Keratinocyte (primary cell): ENCODE measurements at regions not wholly inside any gene's neighbourhood (a gene's known extent, or its start where the extent isn't known, plus 50 kb on each side); places are given as distances from the start of the nearest gene placed in this dataset.

ENCODE experiments used
- DNase-seq: peaks from one replicate; pipeline ENCODE4 v3.0.0-alpha.2; 2011; ENCODE audit warnings: low read depth, missing footprints, low spot score
- FAIRE-seq: peaks from 2 replicates; lab custom pipeline; 2011; peaks lifted over from hg19 to GRCh38; lab: Jason Lieb, UNC
- H2AFZ ChIP-seq: 2 replicates; pipeline ENCODE4 v1.6.0; 2012; ENCODE audit warnings: low read length, control low read depth, inconsistent platforms; ENCODE audit not compliant: control insufficient read depth
- H3K27ac ChIP-seq: 2 replicates; pipeline ENCODE4 v1.5.1; 2011; ENCODE audit warnings: low read length; ENCODE audit not compliant: control insufficient read depth, insufficient read depth
- H3K27me3 ChIP-seq: 3 replicates; pipeline ENCODE4 v1.6.0; 2011; ENCODE audit warnings: low read length; ENCODE audit not compliant: control insufficient read depth, insufficient read depth; ENCODE audit errors: extremely low read depth
- H3K36me3 ChIP-seq, 2 experiments: 2 replicates in 1 of 2; 3 replicates in 1 of 2; pipeline ENCODE4 v1.5.1; 2011; ENCODE audit warnings: low read length in 2 of 2, mild to moderate bottlenecking in 1 of 2; ENCODE audit not compliant: control insufficient read depth in 2 of 2, insufficient read depth in 2 of 2; ENCODE audit errors: extremely low read depth in 1 of 2
- H3K4me1 ChIP-seq: 3 replicates; pipeline ENCODE4 v1.5.1; 2011; ENCODE audit warnings: low read length; ENCODE audit not compliant: control insufficient read depth, insufficient read depth; ENCODE audit errors: extremely low read depth
- H3K4me2 ChIP-seq: 3 replicates; pipeline ENCODE4 v1.6.0; 2011; ENCODE audit warnings: low read depth, low read length; ENCODE audit not compliant: control insufficient read depth, insufficient read depth; ENCODE audit errors: extremely low read depth
- H3K4me3 ChIP-seq, 3 experiments: fragments of 200-600 bp in 1 of 3; sonication (generic) in 1 of 3; 2 replicates in 2 of 3; 3 replicates in 1 of 3; pipeline ENCODE4 v1.5.1; 2011 to 2016; ENCODE audit warnings: low read length in 3 of 3, mild to moderate bottlenecking in 3 of 3, control low read depth in 2 of 3, inconsistent platforms in 1 of 3, low read depth in 1 of 3, mixed read lengths in 1 of 3, mixed run types in 1 of 3, moderate library complexity in 1 of 3; ENCODE audit not compliant: control insufficient read depth in 2 of 3, insufficient read depth in 2 of 3; ENCODE audit errors: extremely low read depth in 1 of 3
- H3K79me2 ChIP-seq: 2 replicates; pipeline ENCODE4 v1.6.0; 2012; ENCODE audit warnings: low read length; ENCODE audit not compliant: control insufficient read depth, insufficient read depth
- H3K9ac ChIP-seq: 3 replicates; pipeline ENCODE4 v1.6.0; 2011; ENCODE audit warnings: low read length; ENCODE audit not compliant: control insufficient read depth, insufficient read depth; ENCODE audit errors: extremely low read depth
- H3K9me1 ChIP-seq: 3 replicates; pipeline ENCODE4 v1.6.0; 2011; ENCODE audit warnings: low read length; ENCODE audit not compliant: control insufficient read depth, insufficient read depth; ENCODE audit errors: extremely low read depth
- H3K9me3 ChIP-seq: 2 replicates; pipeline ENCODE4 v1.5.1; 2012; ENCODE audit warnings: low read depth, low read length; ENCODE audit not compliant: control insufficient read depth
- H4K20me1 ChIP-seq: 3 replicates; pipeline ENCODE4 v1.6.0; 2011; ENCODE audit warnings: low read length; ENCODE audit not compliant: control insufficient read depth, insufficient read depth; ENCODE audit errors: extremely low read depth
- EZH2 ChIP-seq: IDR thresholded peaks from one replicate; pipeline ENCODE4 v1.6.1; 2012; ENCODE audit warnings: inconsistent platforms, mild to moderate bottlenecking, low read length, moderate library complexity
- dilution Hi-C: fragments of 300-500 bp; cut with MboI; formaldehyde crosslinking; loops from one replicate; pipeline ENCODE4 v1.7.0; 2020; ENCODE audit warnings: low sequenced_read_pairs; ENCODE audit not compliant: extremely low pct_ligation_motif_present
- TF ChIP-seq, protein P1 (sequence below), 3 experiments: IDR thresholded peaks in 1 of 3; conservative IDR thresholded peaks in 1 of 3; optimal IDR thresholded peaks in 1 of 3; 2 replicates in 2 of 3; 3 replicates in 1 of 3; pipeline versions ENCODE3 to v1.5.1; 2011; ENCODE audit warnings: low read length in 3 of 3, mild to moderate bottlenecking in 3 of 3, moderate library complexity in 2 of 3, control low read depth in 1 of 3, inconsistent platforms in 1 of 3; ENCODE audit not compliant: insufficient read depth in 2 of 3; ENCODE audit errors: extremely low read depth in 1 of 3

DNA sequence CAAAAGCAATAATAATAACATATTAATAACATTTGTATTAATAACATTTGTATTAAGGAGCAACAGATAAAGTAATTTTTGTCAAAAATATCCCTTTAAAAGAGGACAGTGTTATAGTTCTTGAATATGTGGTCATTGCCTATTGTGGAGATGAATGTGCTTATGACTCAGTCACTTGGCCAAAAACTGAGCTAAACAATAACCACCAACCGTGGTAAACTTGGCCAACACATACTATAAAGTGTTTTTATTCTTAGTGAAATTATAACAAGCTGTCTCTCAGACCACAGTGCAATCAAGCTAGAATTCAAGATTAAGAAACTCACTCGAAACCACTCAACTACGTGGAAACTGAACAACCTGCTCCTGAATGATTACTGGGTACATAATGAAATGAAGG lies 159.2 kb upstream of the PLPPR1 start:
- H3K9me1 ChIP-seq = no peaks in the 10 kb centered on the region
- dilution Hi-C loops = no loop called here
- H3K27me3 ChIP-seq = no peaks in the 10 kb centered on the region
- no peaks in the 10 kb centered on the region for H3K79me2 ChIP-seq
- no peak overlapping the region for H3K9ac ChIP-seq
- no peak overlapping the region for H3K4me3 ChIP-seq
- no peaks in the 10 kb centered on the region for H3K36me3 ChIP-seq
- no peaks in the 10 kb centered on the region for H3K9me3 ChIP-seq
- no peaks in the 10 kb centered on the region for H4K20me1 ChIP-seq
- DNase-seq (no peak), FAIRE-seq (no peak)
- H3K4me1 ChIP-seq = no peaks in the 10 kb centered on the region
- H2AFZ ChIP-seq = no peak overlapping the region
- TF ChIP-seq EZH2 = no peak
- TF ChIP-seq, protein P1, sequence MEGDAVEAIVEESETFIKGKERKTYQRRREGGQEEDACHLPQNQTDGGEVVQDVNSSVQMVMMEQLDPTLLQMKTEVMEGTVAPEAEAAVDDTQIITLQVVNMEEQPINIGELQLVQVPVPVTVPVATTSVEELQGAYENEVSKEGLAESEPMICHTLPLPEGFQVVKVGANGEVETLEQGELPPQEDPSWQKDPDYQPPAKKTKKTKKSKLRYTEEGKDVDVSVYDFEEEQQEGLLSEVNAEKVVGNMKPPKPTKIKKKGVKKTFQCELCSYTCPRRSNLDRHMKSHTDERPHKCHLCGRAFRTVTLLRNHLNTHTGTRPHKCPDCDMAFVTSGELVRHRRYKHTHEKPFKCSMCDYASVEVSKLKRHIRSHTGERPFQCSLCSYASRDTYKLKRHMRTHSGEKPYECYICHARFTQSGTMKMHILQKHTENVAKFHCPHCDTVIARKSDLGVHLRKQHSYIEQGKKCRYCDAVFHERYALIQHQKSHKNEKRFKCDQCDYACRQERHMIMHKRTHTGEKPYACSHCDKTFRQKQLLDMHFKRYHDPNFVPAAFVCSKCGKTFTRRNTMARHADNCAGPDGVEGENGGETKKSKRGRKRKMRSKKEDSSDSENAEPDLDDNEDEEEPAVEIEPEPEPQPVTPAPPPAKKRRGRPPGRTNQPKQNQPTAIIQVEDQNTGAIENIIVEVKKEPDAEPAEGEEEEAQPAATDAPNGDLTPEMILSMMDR (optimal IDR thresholded peaks at IDR 0.05 in 1 of 3, IDR thresholded peaks at IDR 0.05 in 1 of 3, conservative IDR thresholded peaks at IDR 0.05 in 1 of 3; ENCODE audit: extremely low read depth in 1 of 3, insufficient read depth in 2 of 3, low read length in 3 of 3) = no peak
- no peak overlapping the region for H3K27ac ChIP-seq
- H3K4me2 ChIP-seq = no peak overlapping the region

DNA sequence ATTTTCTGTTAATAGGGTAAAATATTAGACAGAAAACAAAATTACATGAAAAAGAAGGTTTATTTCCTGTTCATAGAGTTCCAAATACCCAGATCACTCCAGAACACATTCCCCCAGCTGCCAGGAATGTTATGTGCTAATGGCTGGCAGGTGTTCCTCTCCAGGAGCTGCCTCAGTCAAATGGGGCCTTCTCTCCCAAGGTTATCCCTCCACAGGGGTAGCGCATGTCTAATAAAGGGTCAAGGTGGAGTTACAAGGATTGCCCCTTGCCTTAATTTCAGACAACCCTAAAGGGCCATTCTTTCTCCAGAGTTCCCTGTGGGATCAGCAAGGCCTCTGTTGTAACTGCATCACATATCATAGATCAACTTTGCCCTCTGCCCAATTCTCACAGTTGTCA lies 148.6 kb upstream of the PLPPR1 start:
- DNase-seq = no peak

More for the DNA sequence above, 148.6 kb upstream of the PLPPR1 start:
- Histone ChIP-seq H3K9me3 (no peaks in the 10 kb centered on the region), H3K9ac (no peak overlapping the region), H3K27ac (no peak overlapping the region), H3K36me3 (no peaks in the 10 kb centered on the region), H2AFZ (no peak overlapping the region), H3K4me2 (no peak overlapping the region), H3K9me1 (no peaks in the 10 kb centered on the region), H4K20me1 (no peaks in the 10 kb centered on the region), H3K27me3 (no peaks in the 10 kb centered on the region), H3K4me3 (no peak overlapping the region), H3K79me2 (no peaks in the 10 kb centered on the region), H3K4me1 (no peaks in the 10 kb centered on the region)
- TF ChIP-seq, protein P1 (optimal IDR thresholded peaks at IDR 0.05 in 1 of 3, IDR thresholded peaks at IDR 0.05 in 1 of 3, conservative IDR thresholded peaks at IDR 0.05 in 1 of 3; ENCODE audit: extremely low read depth in 1 of 3, insufficient read depth in 2 of 3, low read length in 3 of 3) = no peak
- TF ChIP-seq EZH2 = no peak
- FAIRE-seq = no peak
- dilution Hi-C loops = no loop called here
